ENCODE measurements at regions not wholly inside any gene's neighbourhood (a gene's known extent, or its start where the extent isn't known, plus 50 kb on each side); places are given as distances from the start of the nearest gene placed in this dataset.
A peak's percentile ranks its signal among the peaks of the same experiment; 100 is the strongest.

- Histone ChIP-seq H3K36me3 (no peaks in the 10 kb centered on the region), H3K4me3 (ENCODE audit: low read depth, low read length) (no peak overlapping the region), H3K9me3 (peaks cover 3% of the 10 kb centered on the region; the same call in 1 of the 2 replicates), H3K4me1 (peaks cover 19% of the 10 kb centered on the region), H3K27me3 (no peaks in the 10 kb centered on the region)
- no peak for TF ChIP-seq CTCF (IDR thresholded peaks at IDR 0.05; ENCODE audit: low read depth, low read length)
- no peak for DNase-seq
Measured at GRCh38 chr21:38995071-38995669, 188.1 kb downstream of the PSMG1 start.

- DNase-seq: no peak
- no peak for TF ChIP-seq CTCF (IDR thresholded peaks at IDR 0.05; ENCODE audit: low read depth, low read length)
- Histone ChIP-seq H3K4me1 (peaks cover 16% of the 10 kb centered on the region), H3K36me3 (no peaks in the 10 kb centered on the region), H3K4me3 (ENCODE audit: low read depth, low read length) (no peak overlapping the region), H3K27me3 (no peaks in the 10 kb centered on the region), H3K9me3 (peaks cover 3% of the 10 kb centered on the region; the same call in 1 of the 2 replicates)
Measured at GRCh38 chr21:38994042-38994441, 188.3 kb downstream of the ETS2 start.

- no peak for DNase-seq
- no peak for TF ChIP-seq CTCF (IDR thresholded peaks at IDR 0.05; ENCODE audit: low read depth, low read length)
- Histone ChIP-seq H3K27me3 (no peaks in the 10 kb centered on the region), H3K9me3 (no peaks in the 10 kb centered on the region), H3K36me3 (no peaks in the 10 kb centered on the region), H3K4me3 (ENCODE audit: low read depth, low read length) (no peak overlapping the region), H3K4me1 (peaks cover 17% of the 10 kb centered on the region)
Measured at GRCh38 chr21:38993561-38993960, 187.8 kb downstream of the ETS2 start.

- Histone ChIP-seq H3K36me3 (no peaks in the 10 kb centered on the region), H3K9me3 (no peaks in the 10 kb centered on the region), H3K4me1 (peaks cover 25% of the 10 kb centered on the region), H3K27me3 (no peaks in the 10 kb centered on the region), H3K4me3 (ENCODE audit: low read depth, low read length) (no peak overlapping the region)
- TF ChIP-seq CTCF (IDR thresholded peaks at IDR 0.05; ENCODE audit: low read depth, low read length): no peak
- no peak for DNase-seq
Measured at GRCh38 chr21:38992737-38993136, 187.0 kb downstream of the ETS2 start.

- no peaks in the 10 kb centered on the region for H3K27me3 ChIP-seq
- no peaks in the 10 kb centered on the region for H3K36me3 ChIP-seq
- H3K4me3 ChIP-seq (ENCODE audit: low read depth, low read length): peak overlapping the region; percentile 42
- H3K4me1 ChIP-seq: peaks cover 43% of the 10 kb centered on the region
- H3K9me3 ChIP-seq: no peaks in the 10 kb centered on the region
- no peak for DNase-seq
- TF ChIP-seq CTCF (IDR thresholded peaks at IDR 0.05; ENCODE audit: low read depth, low read length): no peak
Measured at GRCh38 chr21:38990424-38990794, 184.7 kb downstream of the ETS2 start.

DNA sequence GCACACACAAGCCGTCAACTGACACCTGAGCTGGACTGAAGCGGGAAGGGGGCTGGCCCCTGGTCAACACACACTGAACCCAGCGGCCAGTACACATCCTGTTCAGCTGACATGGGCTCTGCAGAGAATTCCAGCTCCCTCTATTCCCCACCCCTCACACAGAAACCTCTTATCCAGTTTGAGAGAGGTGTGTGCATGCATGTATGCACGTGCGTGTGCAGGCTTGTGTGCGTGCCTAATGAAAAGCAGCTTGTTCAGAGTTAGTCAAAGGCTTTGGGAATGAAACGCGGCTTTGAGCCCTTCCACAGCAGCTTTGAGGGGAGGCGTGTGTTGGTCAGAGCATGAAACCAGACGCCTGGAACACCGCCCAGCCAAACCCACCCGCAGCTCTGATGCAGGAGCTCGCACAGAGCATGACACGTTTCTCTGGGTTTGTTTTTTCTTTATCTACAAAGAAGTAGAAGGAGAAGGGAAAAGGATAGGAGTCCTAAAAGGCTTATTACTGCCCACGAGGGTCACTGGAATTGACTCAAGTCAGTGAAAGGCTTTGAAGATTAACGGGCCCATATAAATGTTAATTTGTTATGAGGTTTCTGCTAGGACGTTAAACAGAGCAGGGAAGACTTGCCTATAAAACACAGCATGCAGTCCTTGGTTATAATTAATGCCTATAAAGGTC lies 184.2 kb downstream of the ETS2 start:
- Histone ChIP-seq H3K36me3 (no peaks in the 10 kb centered on the region), H3K4me3 (ENCODE audit: low read depth, low read length) (peak overlapping the region; percentile 42), H3K9me3 (no peaks in the 10 kb centered on the region), H3K4me1 (peaks cover 44% of the 10 kb centered on the region), H3K27me3 (no peaks in the 10 kb centered on the region)
- TF ChIP-seq CTCF (IDR thresholded peaks at IDR 0.05; ENCODE audit: low read depth, low read length): no peak
- peak; percentile 76 for DNase-seq

Measured in BE2C (cell line).